ENCODE measurements at regions not wholly inside any gene's neighbourhood (a gene's known extent, or its start where the extent isn't known, plus 50 kb on each side); places are given as distances from the start of the nearest gene placed in this dataset.

DNA sequence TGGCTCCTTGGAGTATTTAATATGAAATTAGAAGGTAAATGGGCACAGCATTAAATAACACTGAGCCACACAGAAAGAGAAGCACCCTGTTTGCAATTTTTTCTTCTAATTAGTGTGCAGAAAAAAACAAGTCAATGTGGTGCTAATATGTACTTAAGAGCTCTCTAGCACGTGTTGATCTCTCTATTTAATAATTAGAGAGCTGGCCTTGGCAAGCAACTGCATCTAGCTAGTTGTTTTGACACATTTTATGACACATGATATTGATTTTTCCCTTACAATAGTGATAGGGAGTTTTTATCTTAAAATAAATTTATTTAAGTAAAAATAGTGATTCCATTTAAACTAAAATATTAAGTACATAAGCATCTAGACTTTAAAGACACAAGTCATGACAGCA lies 54.5 kb upstream of the NUDT12 start:
- TF ChIP-seq, protein P1, sequence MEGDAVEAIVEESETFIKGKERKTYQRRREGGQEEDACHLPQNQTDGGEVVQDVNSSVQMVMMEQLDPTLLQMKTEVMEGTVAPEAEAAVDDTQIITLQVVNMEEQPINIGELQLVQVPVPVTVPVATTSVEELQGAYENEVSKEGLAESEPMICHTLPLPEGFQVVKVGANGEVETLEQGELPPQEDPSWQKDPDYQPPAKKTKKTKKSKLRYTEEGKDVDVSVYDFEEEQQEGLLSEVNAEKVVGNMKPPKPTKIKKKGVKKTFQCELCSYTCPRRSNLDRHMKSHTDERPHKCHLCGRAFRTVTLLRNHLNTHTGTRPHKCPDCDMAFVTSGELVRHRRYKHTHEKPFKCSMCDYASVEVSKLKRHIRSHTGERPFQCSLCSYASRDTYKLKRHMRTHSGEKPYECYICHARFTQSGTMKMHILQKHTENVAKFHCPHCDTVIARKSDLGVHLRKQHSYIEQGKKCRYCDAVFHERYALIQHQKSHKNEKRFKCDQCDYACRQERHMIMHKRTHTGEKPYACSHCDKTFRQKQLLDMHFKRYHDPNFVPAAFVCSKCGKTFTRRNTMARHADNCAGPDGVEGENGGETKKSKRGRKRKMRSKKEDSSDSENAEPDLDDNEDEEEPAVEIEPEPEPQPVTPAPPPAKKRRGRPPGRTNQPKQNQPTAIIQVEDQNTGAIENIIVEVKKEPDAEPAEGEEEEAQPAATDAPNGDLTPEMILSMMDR (IDR thresholded peaks at IDR 0.05), result no peak
- TF ChIP-seq POLR2AphosphoS5 (IDR thresholded peaks at IDR 0.05) (no peak), EP300 (IDR thresholded peaks at IDR 0.05) (no peak), POLR2A (IDR thresholded peaks at IDR 0.05) (no peak)
- intact Hi-C loops (cut with DNase I; ENCODE audit: low total_unique reads), result no loop called here
- no peaks in the 10 kb centered on the region for H3K27me3 ChIP-seq
- H3K4me3 ChIP-seq, result no peak overlapping the region
- H3K9me3 ChIP-seq, result no peaks in the 10 kb centered on the region
- no peak for DNase-seq
- no peaks in the 10 kb centered on the region for H3K36me3 ChIP-seq
- no peak overlapping the region for H3K27ac ChIP-seq
- 16 to 30% (median 21%) methylated on average over 1 of the region's 1 CpG for WGBS, 5 donors
- no peaks in the 10 kb centered on the region for H3K4me1 ChIP-seq

DNA sequence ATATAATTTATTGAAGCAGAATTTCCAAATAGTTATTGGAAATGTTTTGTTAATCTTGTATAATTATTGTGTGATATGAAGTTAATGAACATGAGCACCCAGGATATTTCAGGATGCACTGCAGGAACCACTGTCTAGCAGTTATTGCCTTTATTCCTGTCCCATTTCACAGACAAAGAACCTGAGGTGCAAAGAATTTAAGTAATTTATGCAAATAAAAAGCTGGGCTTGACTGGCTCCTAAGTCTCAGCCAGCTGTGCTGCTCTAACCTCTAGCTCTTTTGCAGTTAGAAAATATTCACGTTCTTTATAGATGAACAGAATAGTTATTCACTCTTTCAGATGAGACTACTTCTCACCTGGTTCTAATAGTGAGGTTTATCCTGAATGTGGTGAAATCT lies 50.0 kb upstream of the NUDT12 start:
- Histone ChIP-seq H3K27me3 (no peaks in the 10 kb centered on the region), H3K4me3 (no peak overlapping the region), H3K4me1 (no peaks in the 10 kb centered on the region), H3K27ac (no peak overlapping the region), H3K36me3 (no peaks in the 10 kb centered on the region), H3K9me3 (no peaks in the 10 kb centered on the region)
- intact Hi-C loops (cut with DNase I; ENCODE audit: low total_unique reads), result no loop called here
- no peak for TF ChIP-seq EP300 (IDR thresholded peaks at IDR 0.05)
- TF ChIP-seq POLR2AphosphoS5 (IDR thresholded peaks at IDR 0.05), result no peak
- TF ChIP-seq, protein P1 (IDR thresholded peaks at IDR 0.05), result no peak
- TF ChIP-seq POLR2A (IDR thresholded peaks at IDR 0.05), result no peak
- DNase-seq, result no peak
- 69 to 89% (median 84%) methylated on average over 1 of the region's 1 CpG for WGBS, 5 donors

Small RNAs in the stretch of these regions (small RNA-seq; reads per million reads assigned to genes)
- gene PSMC1P5 (0 reads per million in 4 donors), gene RF00322 (0 reads per million in 4 donors), gene RN7SL255P (0 reads per million in 4 donors), gene RNA5SP189 (0 reads per million in 4 donors), gene RNU1-140P (0 reads per million in 4 donors), gene RNU6-334P (0 reads per million in 4 donors)

Data from stomach (tissue), 8 donors.